ENCODE measurements at regions not wholly inside any gene's neighbourhood (a gene's known extent, or its start where the extent isn't known, plus 50 kb on each side); places are given as distances from the start of the nearest gene placed in this dataset.

- TF ChIP-seq ZNF462 (CRISPR knock-in tag; IDR thresholded peaks at IDR 0.05) = no peak
- TF ChIP-seq NANOG (IDR thresholded peaks at IDR 0.05; ENCODE audit: borderline replicate concordance) = no peak
- TF ChIP-seq REST (IDR thresholded peaks at IDR 0.05; ENCODE audit: unreplicated experiment) = no peak
- TF ChIP-seq POLR2AphosphoS5 (IDR thresholded peaks at IDR 0.05; ENCODE audit: low read depth) = no peak
- TF ChIP-seq STAT1 (IDR thresholded peaks at IDR 0.05; ENCODE audit: unreplicated experiment) = no peak
Observed at GRCh38 chr5:142246258-142246657, 78.6 kb downstream of the SPRY4 start (continued).

GRCh38 chr5:142245786-142246185 lies 79.0 kb downstream of the SPRY4 start:
- Mint-ChIP-seq H3K4me3 (no peak overlapping the region), H3K27ac (no peak overlapping the region), H3K4me1 (peaks cover 12% of the 10 kb centered on the region), H3K27me3 (ENCODE audit: insufficient read depth, low read depth, poor library complexity) (no peaks in the 10 kb centered on the region), H3K36me3 (ENCODE audit: low read depth) (peaks cover 13% of the 10 kb centered on the region), H3K9me3 (peaks cover 13% of the 10 kb centered on the region)
- Histone ChIP-seq H4K20me1 (replicated peaks; ENCODE audit: insufficient read depth) (no peaks in the 10 kb centered on the region), H3K36me3 (ENCODE audit: insufficient read depth) (no peaks in the 10 kb centered on the region), H3K27me3 (ENCODE audit: insufficient read depth) (no peaks in the 10 kb centered on the region), H3K4me1 (ENCODE audit: insufficient read depth) (no peaks in the 10 kb centered on the region; the same call in 1 of the 2 replicates), H3K27ac (ENCODE audit: low read depth) (no peak overlapping the region), H2AFZ (0 out of 2 replicates have a peak overlapping the region, but pooled peaks have one; percentile 21), H3F3A (replicated peaks; ENCODE audit: low read depth) (no peaks in the 10 kb centered on the region), H3K4me3 (no peak overlapping the region), H3K79me2 (replicated peaks; ENCODE audit: insufficient read depth) (no peaks in the 10 kb centered on the region), H3K4me2 (no peak overlapping the region), H3K9me2 (ENCODE audit: insufficient read depth) (peaks cover 11% of the 10 kb centered on the region)
- ATAC-seq = peak; percentile 37; the same call in 1 of the 3 replicates
- DNase-seq (ENCODE audit: low spot score) = peak; percentile 32
- TF ChIP-seq EZH2 (IDR thresholded peaks at IDR 0.05; ENCODE audit: low read depth, unreplicated experiment) (no peak), ZNF331 (CRISPR knock-in tag; IDR thresholded peaks at IDR 0.05; ENCODE audit: low read depth) (no peak), JUNB (IDR thresholded peaks at IDR 0.05; ENCODE audit: unreplicated experiment) (no peak), ETS1 (IDR thresholded peaks at IDR 0.05) (no peak), POLR2AphosphoS5 (IDR thresholded peaks at IDR 0.05; ENCODE audit: low read depth) (no peak), CTCF (conservative IDR thresholded peaks at IDR 0.05; ENCODE audit: low read depth in 2 of 2) (no peak), EZH2phosphoT487 (IDR thresholded peaks at IDR 0.05; ENCODE audit: unreplicated experiment) (no peak), CREB1 (CRISPR knock-in tag; IDR thresholded peaks at IDR 0.05; ENCODE audit: low read depth) (no peak), ZNF114 (CRISPR knock-in tag; IDR thresholded peaks at IDR 0.05) (no peak), NANOG (IDR thresholded peaks at IDR 0.05; ENCODE audit: borderline replicate concordance) (no peak)

All from GM23338 (cell line).